Choroid plexus epithelial cell (primary cell): ENCODE measurements at regions not wholly inside any gene's neighbourhood (a gene's known extent, or its start where the extent isn't known, plus 50 kb on each side); places are given as distances from the start of the nearest gene placed in this dataset.

Experiments used
- DNase-seq: peaks from one replicate; pipeline ENCODE4 v3.0.0-alpha.2; 2010; ENCODE audit warnings: low read depth
- H3K4me3 ChIP-seq: 2 replicates; pipeline ENCODE4 v1.5.1; 2011; ENCODE audit warnings: low read depth, mild to moderate bottlenecking, control low read depth, low read length, moderate library complexity
- TF ChIP-seq, protein P1 (sequence below): conservative IDR thresholded peaks from 2 replicates; pipeline ENCODE4 v1.5.1; 2011; ENCODE audit warnings: low read depth, mild to moderate bottlenecking, control low read depth, inconsistent platforms, low read length, moderate library complexity

DNA sequence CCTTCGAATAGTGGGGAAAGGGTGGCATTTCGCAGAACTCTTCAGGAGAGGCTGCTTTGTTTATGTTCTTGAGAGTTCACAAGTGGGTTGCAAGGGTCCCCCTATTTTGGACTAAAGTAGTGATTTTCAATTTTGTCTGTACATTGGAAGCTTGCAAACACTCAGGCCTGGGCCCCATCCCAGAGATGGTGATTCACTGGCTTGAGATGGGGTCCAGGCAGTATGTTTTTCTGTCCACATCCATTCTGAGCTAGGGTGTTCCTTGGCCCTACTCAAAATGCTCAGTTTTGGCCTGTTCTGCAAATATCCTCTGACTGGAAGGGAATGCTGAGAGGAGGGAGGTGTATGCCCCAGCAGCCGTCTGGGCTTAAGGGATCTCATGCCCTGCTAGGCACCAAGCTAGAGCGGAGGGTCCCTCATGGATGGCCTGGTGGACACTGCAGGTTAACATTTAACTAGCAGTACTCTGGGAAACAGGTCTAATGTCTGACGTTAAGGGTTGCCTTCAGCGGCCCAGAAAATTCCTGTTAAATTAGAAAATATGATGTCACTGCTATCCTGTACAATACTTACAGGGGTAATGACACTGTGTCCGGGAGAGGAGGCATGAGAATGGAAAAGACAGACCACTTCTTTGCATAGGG lies 181.4 kb downstream of the OPA1 start:
- TF ChIP-seq, protein P1, sequence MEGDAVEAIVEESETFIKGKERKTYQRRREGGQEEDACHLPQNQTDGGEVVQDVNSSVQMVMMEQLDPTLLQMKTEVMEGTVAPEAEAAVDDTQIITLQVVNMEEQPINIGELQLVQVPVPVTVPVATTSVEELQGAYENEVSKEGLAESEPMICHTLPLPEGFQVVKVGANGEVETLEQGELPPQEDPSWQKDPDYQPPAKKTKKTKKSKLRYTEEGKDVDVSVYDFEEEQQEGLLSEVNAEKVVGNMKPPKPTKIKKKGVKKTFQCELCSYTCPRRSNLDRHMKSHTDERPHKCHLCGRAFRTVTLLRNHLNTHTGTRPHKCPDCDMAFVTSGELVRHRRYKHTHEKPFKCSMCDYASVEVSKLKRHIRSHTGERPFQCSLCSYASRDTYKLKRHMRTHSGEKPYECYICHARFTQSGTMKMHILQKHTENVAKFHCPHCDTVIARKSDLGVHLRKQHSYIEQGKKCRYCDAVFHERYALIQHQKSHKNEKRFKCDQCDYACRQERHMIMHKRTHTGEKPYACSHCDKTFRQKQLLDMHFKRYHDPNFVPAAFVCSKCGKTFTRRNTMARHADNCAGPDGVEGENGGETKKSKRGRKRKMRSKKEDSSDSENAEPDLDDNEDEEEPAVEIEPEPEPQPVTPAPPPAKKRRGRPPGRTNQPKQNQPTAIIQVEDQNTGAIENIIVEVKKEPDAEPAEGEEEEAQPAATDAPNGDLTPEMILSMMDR, result no peak

DNA sequence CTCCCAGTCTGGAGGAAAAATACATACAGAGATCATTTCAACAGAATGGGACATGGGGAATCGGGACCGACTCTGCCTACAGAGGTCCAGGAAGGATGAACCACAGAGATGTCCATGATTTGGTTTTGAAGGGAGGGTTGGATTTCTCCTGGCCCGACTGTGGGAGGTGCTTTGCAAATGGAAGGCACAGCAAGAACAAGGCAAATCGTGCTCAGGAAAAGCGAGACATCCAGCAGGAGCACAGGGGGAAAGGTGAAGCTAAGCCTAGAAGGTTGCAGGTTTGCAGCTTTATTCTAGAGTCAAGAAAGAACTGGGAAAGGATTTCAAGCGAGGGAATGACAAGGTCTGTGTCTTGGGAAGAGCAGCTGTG lies 181.9 kb downstream of the OPA1 start:
- H3K4me3 ChIP-seq, result no peak overlapping the region
- no peak for DNase-seq
- TF ChIP-seq, protein P1, result no peak

More for the DNA sequence above, 181.4 kb downstream of the OPA1 start:
- H3K4me3 ChIP-seq, result no peak overlapping the region
- DNase-seq, result no peak

DNA sequence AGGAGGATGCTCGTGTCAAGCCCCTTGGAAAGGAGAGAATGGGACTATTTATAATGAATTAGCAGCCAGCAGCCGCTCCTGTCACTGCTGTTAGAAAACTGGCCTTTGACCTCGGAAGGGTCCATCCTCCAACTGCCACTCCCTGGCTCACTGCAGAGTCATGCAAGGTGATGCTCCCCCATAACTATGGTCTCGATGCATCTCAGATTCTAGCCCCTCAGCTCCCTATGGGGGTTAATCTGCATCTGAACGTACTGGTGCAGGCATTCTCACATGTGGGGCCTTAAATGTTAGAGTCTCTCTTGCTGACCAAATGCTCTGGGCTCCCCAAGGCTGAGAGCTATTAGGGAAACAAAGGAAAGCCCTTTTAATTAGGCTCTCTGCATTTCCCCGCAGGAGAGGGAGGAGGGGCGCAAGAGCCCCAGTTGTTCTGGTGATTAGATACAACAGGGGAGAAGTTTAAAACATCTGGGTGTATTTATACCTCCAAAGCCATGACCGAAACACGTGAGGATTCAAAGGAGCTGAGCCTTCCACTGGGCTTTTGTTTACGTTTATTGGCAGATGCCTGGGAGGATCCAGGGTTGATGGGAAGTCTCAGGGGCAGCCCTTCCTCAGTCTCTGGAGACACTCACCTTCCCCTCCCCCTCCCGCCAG lies 182.5 kb downstream of the OPA1 start:
- TF ChIP-seq, protein P1, result no peak
- DNase-seq, result no peak
- H3K4me3 ChIP-seq, result no peak overlapping the region

DNA sequence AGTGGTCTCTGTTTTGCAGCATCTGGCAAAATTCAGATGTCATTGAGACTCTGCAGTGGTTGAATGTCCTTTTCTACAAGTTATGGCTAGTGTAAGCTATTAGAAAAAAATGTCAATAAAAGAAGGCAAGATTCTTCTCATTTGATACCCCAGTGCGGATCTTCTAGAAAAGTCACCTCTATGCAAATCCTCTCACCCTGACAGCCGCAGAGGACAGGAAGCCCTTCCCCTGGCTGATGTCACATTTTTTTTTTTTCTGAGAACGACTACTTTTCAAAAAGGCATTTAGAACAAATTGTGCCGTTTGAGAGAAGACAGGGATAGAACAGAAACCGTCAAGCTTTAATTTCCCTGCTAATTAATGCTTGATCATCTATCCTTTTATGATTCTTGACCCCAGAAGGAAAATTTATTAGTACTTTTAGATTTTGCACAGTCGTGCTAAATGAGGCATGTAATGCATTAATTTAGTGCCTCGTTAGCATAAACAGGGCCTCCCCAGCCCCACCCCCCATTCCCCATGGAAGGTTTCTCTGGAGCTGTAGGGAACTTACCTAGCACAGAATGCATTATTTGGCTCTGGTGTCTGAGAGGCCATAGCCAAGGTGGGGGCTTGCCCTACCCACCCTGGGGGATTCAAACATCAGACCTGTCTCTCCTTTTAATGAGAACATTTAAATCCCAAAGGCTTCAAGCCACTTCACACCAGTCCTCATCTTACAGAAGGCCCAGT lies 183.8 kb downstream of the OPA1 start:
- no peak for DNase-seq
- no peak overlapping the region for H3K4me3 ChIP-seq
- TF ChIP-seq, protein P1, result no peak

DNA sequence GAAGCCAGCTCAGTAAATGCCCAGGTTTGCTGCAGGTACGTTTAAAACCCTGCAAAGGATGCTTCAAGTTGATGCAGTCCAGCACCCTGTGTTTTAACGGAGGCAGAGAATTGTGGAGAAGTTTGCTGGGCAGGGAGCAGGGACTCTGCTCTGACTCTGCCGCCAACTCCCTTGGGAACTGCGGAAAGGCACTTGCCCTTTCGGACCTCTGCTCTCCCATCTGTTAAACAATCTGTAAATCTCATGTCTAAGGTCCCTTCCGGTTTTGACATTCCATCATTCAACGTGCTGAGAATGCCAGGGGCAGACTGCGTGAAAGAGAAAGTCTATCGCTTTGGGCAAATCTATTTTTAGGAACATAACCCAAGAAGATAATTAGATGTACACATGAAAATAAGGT lies 184.5 kb downstream of the OPA1 start:
- TF ChIP-seq, protein P1, result no peak
- H3K4me3 ChIP-seq, result no peak overlapping the region
- DNase-seq, result no peak

DNA sequence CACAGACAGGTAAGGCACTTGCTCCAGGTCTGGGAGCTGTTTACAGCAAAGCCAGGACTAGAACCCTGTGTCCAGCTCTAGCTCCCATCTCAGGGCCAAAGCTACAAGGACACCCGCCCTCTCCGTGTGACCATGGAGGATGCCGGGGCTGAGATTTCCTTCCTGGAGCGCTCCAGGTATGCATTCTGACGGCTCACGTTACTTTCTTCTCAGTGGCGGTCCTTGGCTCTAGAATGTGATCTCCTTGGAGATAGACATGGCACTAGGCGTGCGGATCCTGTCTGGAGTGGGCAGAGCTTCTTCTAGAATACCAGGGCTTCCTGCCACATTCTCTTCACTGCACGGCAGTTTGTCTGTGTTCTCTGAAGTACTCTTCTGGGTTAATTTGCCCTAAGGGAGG lies 185.7 kb downstream of the OPA1 start:
- no peak overlapping the region for H3K4me3 ChIP-seq
- no peak for DNase-seq
- TF ChIP-seq, protein P1, result no peak
